ENCODE measurements at regions not wholly inside any gene's neighbourhood (a gene's known extent, or its start where the extent isn't known, plus 50 kb on each side); places are given as distances from the start of the nearest gene placed in this dataset.
"Not testable (repeated sequence)": the region's sequence is repeated elsewhere in the genome, so short reads cannot be mapped to it uniquely, and the experiment has no call there.

- not testable (repeated sequence) for TF ChIP-seq CTCF, POLR2A, EP300, POLR2AphosphoS5 (IDR thresholded peaks at IDR 0.05)
These were observed 138.4 kb downstream of the TNFRSF13B start for GRCh38 chr17:16833517-16833916.

Data from suprapubic skin (tissue), 4 donors.